GM18498 (cell line): ENCODE measurements at regions not wholly inside any gene's neighbourhood (a gene's known extent, or its start where the extent isn't known, plus 50 kb on each side); places are given as distances from the start of the nearest gene placed in this dataset.

Experiments
- ATAC-seq: cut with Tn5 transposase; IDR thresholded peaks from one replicate; pipeline ENCODE4 v1.9.1; 2021; ENCODE audit warnings: mild to moderate bottlenecking, moderate library complexity; ENCODE audit not compliant: unreplicated experiment

DNA sequence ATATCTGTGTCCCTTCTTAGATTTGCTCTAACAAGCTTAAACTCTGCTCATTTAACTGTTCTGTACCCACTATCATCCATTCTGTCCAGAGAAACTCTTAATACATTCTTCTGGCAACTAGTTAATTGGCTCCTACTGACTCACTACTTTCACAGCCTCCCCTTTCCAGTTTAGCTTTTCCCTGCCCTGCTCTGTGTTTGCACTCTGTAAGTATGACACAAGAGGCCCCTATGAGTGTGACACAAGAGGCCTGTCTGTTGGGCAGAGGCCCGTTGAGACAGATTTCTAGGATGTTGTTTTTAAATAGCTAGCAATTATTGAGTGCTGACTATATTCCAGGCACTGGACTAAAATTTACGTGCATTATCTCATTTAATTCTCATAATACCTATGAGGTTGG lies 246.0 kb upstream of the DAAM1 start:
- no peak for ATAC-seq

GRCh38 chr14:58944343-58944967 lies 244.0 kb upstream of the DAAM1 start:
- no peak for ATAC-seq

GRCh38 chr14:58944968-58945356 lies 243.5 kb upstream of the DAAM1 start:
- ATAC-seq = no peak

GRCh38 chr14:58946431-58946830 lies 242.0 kb upstream of the DAAM1 start:
- ATAC-seq = no peak

DNA sequence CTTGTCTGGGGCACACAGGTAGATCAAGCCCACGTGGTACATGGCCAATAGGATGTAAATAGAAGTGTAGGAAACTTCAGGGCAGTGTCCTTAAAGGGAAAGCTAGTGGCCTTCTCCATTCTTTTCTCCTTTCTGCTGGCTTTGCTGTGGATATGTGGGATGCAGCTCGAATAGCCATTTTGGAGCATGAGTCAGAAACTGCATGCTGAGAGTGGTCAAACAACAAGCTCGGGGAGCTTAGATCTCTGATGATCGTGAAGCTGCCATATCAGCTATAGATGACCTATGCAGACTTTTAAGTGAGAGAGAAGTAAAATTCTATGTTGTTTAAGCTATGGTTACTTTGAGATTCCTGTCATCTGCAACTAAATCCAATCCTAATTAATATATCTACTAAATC lies 241.3 kb upstream of the DAAM1 start:
- no peak for ATAC-seq

DNA sequence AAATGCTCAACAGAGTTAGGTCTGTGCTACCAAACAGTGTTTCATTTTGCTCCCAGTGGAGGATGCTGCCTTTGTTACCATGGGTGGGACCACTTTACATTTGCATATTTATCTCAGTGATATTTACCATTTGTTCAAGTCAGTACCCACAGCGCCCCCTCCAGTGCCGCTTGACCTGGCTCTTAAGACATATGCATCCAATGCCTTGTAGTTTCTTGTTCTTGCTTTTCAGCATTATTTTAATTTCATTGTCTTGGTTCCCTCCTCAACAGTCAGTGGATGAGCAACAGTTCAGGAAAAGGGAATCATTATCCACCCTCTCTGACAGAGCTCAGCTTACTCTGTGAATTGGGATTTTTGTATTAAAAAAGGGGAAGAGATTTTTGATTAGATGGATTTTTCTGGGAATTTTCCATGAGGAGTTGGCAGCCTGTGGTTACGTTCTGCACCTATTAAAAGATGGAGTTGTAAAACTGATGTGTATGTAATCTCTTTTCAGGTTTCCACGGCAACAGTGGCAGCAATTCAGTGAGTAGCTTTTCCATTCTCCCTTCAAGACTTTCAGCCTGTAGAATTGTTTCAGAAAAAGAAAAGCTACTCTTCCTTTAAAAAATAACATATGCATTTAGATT lies 240.5 kb upstream of the DAAM1 start:
- ATAC-seq = no peak

GRCh38 chr14:58950555-58950954 lies 237.9 kb upstream of the DAAM1 start:
- no peak for ATAC-seq

DNA sequence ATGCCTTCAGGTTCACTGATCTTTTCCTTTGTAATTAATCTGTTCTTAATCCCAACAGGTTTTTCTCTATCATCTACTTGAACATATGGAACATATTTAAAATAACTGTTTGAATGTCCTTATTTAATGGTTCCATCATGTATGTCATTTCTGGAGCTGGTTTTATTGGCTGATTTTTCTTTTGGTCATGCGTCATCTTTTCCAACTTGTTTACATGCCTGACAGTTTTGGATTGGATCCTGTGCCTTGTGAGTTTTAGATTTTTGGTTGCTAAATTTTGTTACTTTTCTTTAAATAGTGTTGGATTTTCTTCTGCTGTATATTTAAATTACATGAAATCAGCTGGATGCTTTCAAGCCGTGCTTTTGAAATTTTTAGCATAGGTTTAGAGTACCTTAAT lies 237.3 kb upstream of the DAAM1 start:
- no peak for ATAC-seq

GRCh38 chr14:58954052-58954451 lies 234.4 kb upstream of the DAAM1 start:
- ATAC-seq = peak; percentile 40

DNA sequence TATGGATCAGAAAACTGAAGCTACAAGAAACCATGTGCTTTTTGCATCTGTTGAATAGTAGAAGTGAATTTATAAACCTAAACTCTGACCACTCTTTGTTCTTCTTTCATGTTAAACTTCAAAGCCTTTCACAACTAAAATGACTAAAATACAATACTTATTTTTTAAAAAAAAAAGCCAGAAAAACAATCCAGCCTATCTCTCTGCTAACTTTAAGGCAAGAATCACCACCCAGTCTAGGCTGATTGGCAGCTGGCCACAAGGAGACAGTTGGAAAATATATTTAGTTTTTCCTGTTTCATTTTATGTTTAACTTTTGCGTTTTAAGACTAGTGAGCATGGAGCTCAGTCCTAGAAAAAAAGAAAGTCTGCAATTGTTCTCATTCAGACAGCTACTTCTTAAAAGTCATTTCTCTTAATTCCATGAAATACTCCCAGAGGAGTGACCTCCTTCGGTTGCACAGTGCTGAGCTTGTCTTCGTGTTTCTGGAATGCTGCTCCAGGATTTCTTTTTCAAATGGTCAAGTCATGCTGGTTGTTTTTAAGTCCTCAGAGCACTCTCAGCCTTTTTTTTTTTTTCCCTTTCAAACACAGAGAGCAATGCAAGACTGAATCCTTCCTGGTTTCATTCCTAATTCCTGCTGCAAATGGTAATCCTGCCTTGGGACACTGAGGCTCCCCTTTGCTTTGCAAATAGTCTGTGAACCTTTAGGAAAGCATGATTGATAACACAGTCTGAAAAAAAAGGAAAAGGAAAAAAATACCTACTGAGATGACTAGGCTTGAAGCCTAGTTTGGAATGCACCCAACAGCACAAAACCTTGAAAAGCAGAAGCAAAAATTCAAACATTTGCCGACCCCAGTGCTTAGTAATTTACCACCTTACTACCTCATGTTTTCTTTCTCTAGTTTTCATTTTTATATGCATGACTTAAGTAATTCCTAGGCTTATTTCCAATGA lies 233.3 kb upstream of the DAAM1 start:
- ATAC-seq = peak; percentile 50

DNA sequence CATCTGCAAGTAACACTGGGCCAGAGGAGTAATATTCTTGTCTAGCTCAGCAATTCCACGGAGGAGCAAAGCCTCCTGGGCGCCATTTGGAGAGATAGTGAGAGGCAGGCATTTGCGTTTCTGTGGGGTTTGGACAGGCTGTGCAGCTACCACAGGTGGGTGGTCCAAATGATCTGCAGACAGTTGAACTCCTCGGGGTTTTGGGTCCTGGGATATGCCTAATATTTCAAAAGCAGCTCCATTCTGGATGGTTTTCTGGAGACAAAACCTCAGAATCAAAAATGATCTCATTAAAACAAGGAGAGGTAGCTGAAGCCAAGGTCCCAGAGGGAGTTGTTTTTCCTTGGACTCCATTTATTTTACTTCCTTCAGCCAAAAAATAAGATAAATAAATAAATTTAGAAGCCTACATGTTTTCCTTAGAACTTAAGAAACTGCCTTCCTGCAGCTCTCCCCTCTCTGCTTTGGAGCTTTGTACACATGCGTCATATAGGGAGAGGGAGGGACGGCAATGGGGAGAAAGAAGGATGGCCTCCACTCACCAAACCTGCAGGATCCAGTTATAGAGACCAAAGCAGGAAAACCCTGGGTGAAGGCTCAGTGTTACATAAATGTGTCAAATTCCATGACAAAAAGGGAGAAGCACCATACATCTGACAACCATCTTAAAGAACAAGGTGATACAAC lies 227.3 kb upstream of the DAAM1 start:
- no peak for ATAC-seq

- no peak for ATAC-seq
These were observed 224.4 kb upstream of the DAAM1 start for GRCh38 chr14:58963873-58964597.

GRCh38 chr14:58964598-58964928 lies 223.9 kb upstream of the DAAM1 start:
- ATAC-seq = no peak

DNA sequence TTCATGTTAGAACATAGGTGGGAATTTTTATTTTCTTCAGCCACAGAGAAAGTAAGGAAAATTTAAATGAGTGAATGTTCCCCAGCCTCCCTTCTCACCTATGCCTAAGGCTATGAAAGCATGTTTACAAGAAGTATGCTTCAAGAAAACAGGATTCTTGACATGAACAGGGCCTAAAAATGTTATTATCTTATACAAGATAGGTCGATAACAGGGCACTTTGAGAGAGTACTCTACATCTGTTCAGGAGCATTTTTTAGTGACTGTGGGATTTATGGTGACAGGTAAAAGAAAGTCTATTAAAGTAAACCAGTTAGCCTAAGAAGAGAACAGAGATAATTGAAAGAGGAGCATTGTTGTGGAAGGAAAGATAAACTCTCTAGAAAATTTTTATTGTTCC lies 222.9 kb upstream of the DAAM1 start:
- no peak for ATAC-seq

DNA sequence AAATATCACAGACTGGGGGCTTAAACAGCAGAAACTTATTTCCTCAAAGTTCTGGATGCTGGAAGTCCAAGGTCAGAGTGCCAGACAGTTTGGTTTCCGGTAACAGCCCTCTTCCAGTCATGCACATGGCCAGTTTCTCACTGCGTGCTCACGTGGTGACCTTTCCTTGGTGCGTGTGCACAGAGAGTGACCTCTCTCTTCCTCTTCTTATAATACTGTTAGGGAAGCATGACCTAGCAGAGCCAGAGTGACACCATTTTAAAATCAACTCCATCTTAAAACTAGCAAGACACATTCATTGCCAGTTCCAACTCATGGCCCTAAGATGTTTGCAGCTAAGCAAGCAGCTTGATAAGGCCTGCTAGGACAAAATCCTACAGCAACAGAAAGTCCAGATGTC lies 221.5 kb upstream of the DAAM1 start:
- no peak for ATAC-seq

DNA sequence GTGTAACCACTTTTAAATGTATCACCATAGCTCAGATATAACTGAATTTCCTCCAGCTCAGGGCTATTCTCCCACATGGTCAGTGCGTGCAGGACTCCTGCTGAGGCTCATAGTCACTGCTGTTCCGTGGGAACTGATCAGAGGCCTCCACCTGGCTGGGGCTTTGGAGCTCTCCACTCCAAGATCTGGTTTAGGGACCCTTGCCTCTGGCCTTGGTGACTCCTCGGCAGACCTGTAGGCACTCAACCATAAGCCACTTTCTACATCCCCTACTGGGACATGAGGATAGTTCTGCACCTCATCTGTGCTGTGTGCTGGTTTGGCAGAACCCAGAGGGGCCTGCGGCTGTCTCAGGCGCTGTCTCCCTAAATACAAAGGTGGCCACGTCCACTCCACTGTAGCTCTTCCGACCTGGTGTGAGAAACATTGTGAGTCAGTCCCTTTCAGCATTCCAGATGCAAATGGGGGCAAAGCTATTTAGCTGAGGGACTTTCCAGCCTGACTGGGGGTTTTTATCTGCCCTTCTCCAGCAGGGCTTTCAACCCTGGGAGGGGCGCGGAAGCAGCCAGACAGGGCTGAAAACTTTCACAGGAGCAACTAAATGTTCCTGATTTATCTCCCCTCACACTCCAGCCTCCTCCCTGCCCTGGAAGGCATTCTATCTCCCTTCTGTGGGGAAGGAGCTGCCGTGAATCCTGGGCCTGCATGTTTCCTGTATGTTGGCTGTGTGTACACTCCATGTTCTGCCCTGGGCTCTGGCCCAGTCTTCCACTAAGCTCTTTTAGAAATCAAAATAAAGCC lies 218.3 kb upstream of the DAAM1 start:
- ATAC-seq = no peak

DNA sequence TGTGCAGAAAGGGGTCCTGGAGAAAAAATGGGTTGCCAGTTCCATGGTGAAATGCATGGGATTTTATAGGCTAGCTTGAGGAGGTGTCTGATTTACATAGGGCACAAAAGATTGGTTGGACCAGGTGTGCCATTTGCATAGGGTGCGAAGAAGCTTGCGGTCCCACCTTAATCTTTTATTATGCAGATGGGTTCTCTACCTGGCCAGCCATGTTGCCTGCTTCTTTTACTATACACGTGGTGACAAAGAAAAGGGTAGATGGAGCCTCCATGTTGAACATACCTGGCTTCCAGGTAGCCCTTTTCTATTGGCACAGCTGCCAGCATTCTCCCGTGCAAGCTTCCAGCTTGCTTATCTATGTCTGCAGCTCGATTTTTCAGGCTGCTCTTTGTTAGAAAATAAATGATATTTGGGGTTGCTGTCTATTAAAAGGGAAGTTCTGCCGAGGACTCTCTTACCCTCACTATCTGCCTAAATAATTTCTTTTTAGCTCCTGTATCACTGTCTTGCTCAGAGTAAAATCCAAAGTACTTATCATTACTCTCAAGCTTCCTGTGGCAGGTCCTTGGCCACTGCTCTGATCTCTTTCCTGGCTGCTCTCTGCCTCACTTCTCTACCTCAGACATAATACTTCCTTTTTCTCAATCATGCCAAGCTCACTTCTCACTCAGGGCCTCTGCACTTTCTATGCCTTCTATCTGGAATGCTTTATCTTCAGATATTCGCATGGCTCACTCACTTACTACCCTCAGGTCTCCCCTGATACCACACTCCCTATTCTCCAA lies 216.0 kb upstream of the DAAM1 start:
- ATAC-seq = no peak

- ATAC-seq = no peak
These were observed 211.1 kb upstream of the DAAM1 start for GRCh38 chr14:58977366-58977765.

DNA sequence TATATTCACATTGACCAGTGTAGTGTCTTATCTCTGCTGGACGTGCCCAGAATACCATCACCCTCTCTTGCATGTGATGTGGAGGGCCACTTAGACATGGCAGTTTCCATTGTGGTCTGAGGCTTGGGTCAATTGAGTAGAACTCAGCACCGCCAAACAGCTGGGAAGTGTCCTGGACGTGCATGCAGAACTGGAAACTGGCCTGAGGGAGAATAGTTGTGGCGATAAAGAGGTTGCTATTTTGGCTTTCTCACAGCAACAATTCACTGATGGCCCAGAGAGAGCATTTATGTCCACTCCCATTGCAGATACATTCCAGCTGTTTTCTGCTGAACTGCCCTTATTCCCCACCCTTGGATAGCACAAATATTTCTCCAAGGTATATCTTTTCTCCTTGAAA lies 210.1 kb upstream of the DAAM1 start:
- no peak for ATAC-seq
